ENCODE measurements at regions not wholly inside any gene's neighbourhood (a gene's known extent, or its start where the extent isn't known, plus 50 kb on each side); places are given as distances from the start of the nearest gene placed in this dataset.

DNA sequence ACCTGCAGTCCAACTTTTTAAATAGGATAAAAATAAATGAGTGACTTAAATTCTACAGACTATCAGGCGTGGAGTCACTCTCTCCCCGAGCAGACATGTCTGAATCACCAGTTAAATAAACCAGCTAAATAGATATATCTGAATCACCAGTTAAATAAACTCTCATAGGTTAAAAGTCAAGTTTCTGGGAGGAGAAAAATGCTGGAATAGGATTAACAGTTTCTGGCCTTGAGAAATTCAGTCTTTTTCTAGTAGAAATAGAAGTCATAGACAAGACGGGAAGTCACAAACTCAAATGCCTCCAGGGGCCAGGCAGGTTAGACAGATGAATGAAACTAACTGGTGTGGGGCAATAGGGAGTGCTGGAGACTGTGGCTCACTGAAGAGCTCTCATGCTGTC lies 258.6 kb upstream of the TMEM132C start:
- no peaks in the 10 kb centered on the region for H3K79me2 ChIP-seq (replicated peaks; ENCODE audit: insufficient read depth, low read length)
- no peak overlapping the region for H3K9ac ChIP-seq (ENCODE audit: low read length)
- TF ChIP-seq, protein P1, sequence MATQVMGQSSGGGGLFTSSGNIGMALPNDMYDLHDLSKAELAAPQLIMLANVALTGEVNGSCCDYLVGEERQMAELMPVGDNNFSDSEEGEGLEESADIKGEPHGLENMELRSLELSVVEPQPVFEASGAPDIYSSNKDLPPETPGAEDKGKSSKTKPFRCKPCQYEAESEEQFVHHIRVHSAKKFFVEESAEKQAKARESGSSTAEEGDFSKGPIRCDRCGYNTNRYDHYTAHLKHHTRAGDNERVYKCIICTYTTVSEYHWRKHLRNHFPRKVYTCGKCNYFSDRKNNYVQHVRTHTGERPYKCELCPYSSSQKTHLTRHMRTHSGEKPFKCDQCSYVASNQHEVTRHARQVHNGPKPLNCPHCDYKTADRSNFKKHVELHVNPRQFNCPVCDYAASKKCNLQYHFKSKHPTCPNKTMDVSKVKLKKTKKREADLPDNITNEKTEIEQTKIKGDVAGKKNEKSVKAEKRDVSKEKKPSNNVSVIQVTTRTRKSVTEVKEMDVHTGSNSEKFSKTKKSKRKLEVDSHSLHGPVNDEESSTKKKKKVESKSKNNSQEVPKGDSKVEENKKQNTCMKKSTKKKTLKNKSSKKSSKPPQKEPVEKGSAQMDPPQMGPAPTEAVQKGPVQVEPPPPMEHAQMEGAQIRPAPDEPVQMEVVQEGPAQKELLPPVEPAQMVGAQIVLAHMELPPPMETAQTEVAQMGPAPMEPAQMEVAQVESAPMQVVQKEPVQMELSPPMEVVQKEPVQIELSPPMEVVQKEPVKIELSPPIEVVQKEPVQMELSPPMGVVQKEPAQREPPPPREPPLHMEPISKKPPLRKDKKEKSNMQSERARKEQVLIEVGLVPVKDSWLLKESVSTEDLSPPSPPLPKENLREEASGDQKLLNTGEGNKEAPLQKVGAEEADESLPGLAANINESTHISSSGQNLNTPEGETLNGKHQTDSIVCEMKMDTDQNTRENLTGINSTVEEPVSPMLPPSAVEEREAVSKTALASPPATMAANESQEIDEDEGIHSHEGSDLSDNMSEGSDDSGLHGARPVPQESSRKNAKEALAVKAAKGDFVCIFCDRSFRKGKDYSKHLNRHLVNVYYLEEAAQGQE (IDR thresholded peaks at IDR 0.05; ENCODE audit: borderline replicate concordance) = no peak
- TF ChIP-seq RAD21 (conservative IDR thresholded peaks at IDR 0.05) (no peak), EZH2 (IDR thresholded peaks at IDR 0.05; ENCODE audit: borderline replicate concordance, insufficient read depth, low read length, poor library complexity, severe bottlenecking) (no peak), EP300 (conservative IDR thresholded peaks at IDR 0.05; ENCODE audit: poor library complexity, severe bottlenecking) (no peak), TAF1 (IDR thresholded peaks at IDR 0.05; ENCODE audit: low read depth) (no peak), POLR2AphosphoS5 (IDR thresholded peaks at IDR 0.05) (no peak), MXI1 (conservative IDR thresholded peaks at IDR 0.05; ENCODE audit: poor library complexity, severe bottlenecking) (no peak), SMC3 (conservative IDR thresholded peaks at IDR 0.05; ENCODE audit: poor library complexity) (no peak)
- TF ChIP-seq, protein P2, sequence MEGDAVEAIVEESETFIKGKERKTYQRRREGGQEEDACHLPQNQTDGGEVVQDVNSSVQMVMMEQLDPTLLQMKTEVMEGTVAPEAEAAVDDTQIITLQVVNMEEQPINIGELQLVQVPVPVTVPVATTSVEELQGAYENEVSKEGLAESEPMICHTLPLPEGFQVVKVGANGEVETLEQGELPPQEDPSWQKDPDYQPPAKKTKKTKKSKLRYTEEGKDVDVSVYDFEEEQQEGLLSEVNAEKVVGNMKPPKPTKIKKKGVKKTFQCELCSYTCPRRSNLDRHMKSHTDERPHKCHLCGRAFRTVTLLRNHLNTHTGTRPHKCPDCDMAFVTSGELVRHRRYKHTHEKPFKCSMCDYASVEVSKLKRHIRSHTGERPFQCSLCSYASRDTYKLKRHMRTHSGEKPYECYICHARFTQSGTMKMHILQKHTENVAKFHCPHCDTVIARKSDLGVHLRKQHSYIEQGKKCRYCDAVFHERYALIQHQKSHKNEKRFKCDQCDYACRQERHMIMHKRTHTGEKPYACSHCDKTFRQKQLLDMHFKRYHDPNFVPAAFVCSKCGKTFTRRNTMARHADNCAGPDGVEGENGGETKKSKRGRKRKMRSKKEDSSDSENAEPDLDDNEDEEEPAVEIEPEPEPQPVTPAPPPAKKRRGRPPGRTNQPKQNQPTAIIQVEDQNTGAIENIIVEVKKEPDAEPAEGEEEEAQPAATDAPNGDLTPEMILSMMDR (IDR thresholded peaks at IDR 0.05; ENCODE audit: poor library complexity, severe bottlenecking) = no peak
- no peaks in the 10 kb centered on the region for H3K36me3 ChIP-seq (ENCODE audit: insufficient read depth, low read length)
- H4K20me1 ChIP-seq (ENCODE audit: insufficient read depth) = no peaks in the 10 kb centered on the region
- H3K4me2 ChIP-seq (ENCODE audit: low read length) = no peak overlapping the region
- H3K4me3 ChIP-seq (ENCODE audit: low read length) = no peak overlapping the region
- no peaks in the 10 kb centered on the region for H3K9me3 ChIP-seq (ENCODE audit: low read length)
- no peaks in the 10 kb centered on the region for H3F3A ChIP-seq (ENCODE audit: insufficient read depth, low read length, poor library complexity, severe bottlenecking)
- no peaks in the 10 kb centered on the region for H3K9me2 ChIP-seq (ENCODE audit: insufficient read depth, low read length)
- H3K27me3 ChIP-seq (ENCODE audit: insufficient read depth, low read depth, low read length) = no peaks in the 10 kb centered on the region
- H3K27ac ChIP-seq (ENCODE audit: low read length) = no peak overlapping the region
- H2AFZ ChIP-seq (ENCODE audit: low read depth, low read length) = no peak overlapping the region

DNA sequence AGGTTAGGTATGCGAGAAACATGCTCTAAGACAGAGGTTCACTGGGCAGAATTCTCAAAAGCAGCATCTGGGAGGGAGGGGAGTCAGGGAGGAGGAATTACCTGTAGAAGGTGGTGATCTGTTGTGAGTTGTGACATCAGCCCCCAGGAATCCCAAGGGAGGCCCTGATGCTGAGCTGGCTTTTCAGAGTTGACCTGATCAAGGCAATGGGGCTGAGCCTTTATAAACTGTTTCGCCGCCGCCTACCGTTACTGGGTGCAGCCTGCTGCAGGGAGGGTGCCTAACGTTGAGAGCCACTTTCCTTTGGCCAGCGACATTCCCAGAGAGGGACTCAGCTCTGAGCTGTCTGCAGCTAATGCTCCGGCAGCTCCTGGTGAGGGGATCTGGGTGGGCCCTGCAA lies 257.9 kb upstream of the TMEM132C start:
- TF ChIP-seq EP300 (conservative IDR thresholded peaks at IDR 0.05; ENCODE audit: poor library complexity, severe bottlenecking) (no peak), SMC3 (conservative IDR thresholded peaks at IDR 0.05; ENCODE audit: poor library complexity) (no peak), EZH2 (IDR thresholded peaks at IDR 0.05; ENCODE audit: borderline replicate concordance, insufficient read depth, low read length, poor library complexity, severe bottlenecking) (no peak), MXI1 (conservative IDR thresholded peaks at IDR 0.05; ENCODE audit: poor library complexity, severe bottlenecking) (no peak), RAD21 (conservative IDR thresholded peaks at IDR 0.05) (no peak), TAF1 (IDR thresholded peaks at IDR 0.05; ENCODE audit: low read depth) (no peak), POLR2AphosphoS5 (IDR thresholded peaks at IDR 0.05) (no peak)
- TF ChIP-seq, protein P1 (IDR thresholded peaks at IDR 0.05; ENCODE audit: borderline replicate concordance) = no peak
- TF ChIP-seq, protein P2 (IDR thresholded peaks at IDR 0.05; ENCODE audit: poor library complexity, severe bottlenecking) = no peak
- Histone ChIP-seq H3K36me3 (ENCODE audit: insufficient read depth, low read length) (no peaks in the 10 kb centered on the region), H3K9ac (ENCODE audit: low read length) (no peak overlapping the region), H3K4me3 (ENCODE audit: low read length) (no peak overlapping the region), H3K9me2 (ENCODE audit: insufficient read depth, low read length) (no peaks in the 10 kb centered on the region), H4K20me1 (ENCODE audit: insufficient read depth) (no peaks in the 10 kb centered on the region), H3F3A (ENCODE audit: insufficient read depth, low read length, poor library complexity, severe bottlenecking) (no peaks in the 10 kb centered on the region), H3K4me2 (ENCODE audit: low read length) (no peak overlapping the region), H3K27me3 (ENCODE audit: insufficient read depth, low read depth, low read length) (no peaks in the 10 kb centered on the region), H3K9me3 (ENCODE audit: low read length) (no peaks in the 10 kb centered on the region), H3K79me2 (replicated peaks; ENCODE audit: insufficient read depth, low read length) (no peaks in the 10 kb centered on the region), H3K27ac (ENCODE audit: low read length) (no peak overlapping the region), H2AFZ (ENCODE audit: low read depth, low read length) (no peak overlapping the region)
